Dendritic cell treated with granulocyte-macrophage colony-stimulating factor and Interleukin-4, amounts not matched to agents 40 ng/mL and 50 ng/mL, for 4 days (primary cell): ENCODE measurements at regions not wholly inside any gene's neighbourhood (a gene's known extent, or its start where the extent isn't known, plus 50 kb on each side); places are given as distances from the start of the nearest gene placed in this dataset.

Source experiments
- H3K27ac Mint-ChIP-seq: one replicate; pipeline ENCODE4 v1.8.0; 2022; ENCODE audit warnings: mild to moderate bottlenecking, mixed read lengths
- H3K27me3 Mint-ChIP-seq: one replicate; pipeline ENCODE4 v1.8.0; 2022; ENCODE audit warnings: mild to moderate bottlenecking, mixed read lengths
- H3K36me3 Mint-ChIP-seq: one replicate; pipeline ENCODE4 v1.8.0; 2022; ENCODE audit warnings: low read depth, mixed read lengths
- H3K4me1 Mint-ChIP-seq: one replicate; pipeline ENCODE4 v1.8.0; 2022; ENCODE audit warnings: low read depth, mixed read lengths
- H3K4me3 Mint-ChIP-seq: one replicate; pipeline ENCODE4 v1.8.0; 2022; ENCODE audit warnings: mild to moderate bottlenecking, moderate library complexity, mixed read lengths
- H3K9me3 Mint-ChIP-seq: one replicate; pipeline ENCODE4 v1.8.0; 2022; ENCODE audit warnings: mixed read lengths
- intact Hi-C: fragments of 100-400 bp; cut with micrococcal nuclease; formaldehyde crosslinking; loops from one replicate; pipeline ENCODE4 v1.15.0; 2022

DNA sequence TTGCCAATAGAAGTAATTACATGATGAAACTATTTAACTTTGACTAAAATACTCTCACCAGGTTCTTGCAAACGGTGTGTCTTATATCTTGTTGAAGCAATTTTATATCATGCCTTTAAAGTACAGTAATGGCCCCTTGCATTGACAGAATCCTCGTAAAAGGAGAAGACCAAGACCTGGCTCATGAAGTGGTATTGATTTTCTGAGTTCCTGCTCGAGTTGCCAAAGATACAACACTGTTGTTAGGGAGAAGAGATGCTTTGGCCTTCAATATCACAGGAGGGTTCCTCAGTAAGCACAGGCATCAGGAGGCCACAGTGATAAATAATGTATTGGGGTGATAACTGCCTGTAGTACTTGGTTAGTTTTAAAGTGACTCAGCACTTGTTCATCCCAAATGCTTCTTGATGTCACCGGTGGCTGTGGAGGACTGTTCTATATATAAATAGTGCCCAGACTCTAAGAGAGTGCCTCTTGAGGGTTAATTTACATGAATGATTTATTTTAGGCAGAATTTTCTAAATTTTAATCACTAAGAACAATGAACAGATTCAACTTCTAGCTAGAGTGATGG is 571.7 kb upstream of the FANCL start:
- Mint-ChIP-seq H3K4me3 (no peak overlapping the region), H3K36me3 (no peaks in the 10 kb centered on the region), H3K27me3 (no peaks in the 10 kb centered on the region), H3K4me1 (no peaks in the 10 kb centered on the region), H3K9me3 (no peaks in the 10 kb centered on the region), H3K27ac (no peak overlapping the region)
- intact Hi-C loops: no loop called here

DNA sequence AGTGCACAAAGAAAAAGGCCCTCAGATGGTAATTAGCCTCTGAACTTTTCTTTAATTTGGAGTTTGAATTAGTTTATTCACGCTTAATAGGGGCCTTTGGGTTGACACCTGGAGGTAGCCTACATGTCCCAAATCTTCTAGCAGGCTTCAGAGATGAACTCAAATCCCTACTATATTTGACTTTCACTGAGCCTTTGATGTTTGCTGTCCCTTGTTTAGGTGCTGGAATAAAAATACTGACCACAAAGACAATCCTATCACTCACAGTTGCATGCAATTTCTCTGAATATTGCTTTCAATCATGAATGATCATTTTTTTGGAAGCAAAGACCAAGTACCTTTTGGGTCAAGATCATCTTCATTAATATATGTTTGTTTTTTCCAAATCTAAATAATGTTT is 564.0 kb upstream of the FANCL start:
- Mint-ChIP-seq H3K27ac (no peak overlapping the region), H3K4me3 (no peak overlapping the region), H3K36me3 (no peaks in the 10 kb centered on the region), H3K27me3 (no peaks in the 10 kb centered on the region), H3K4me1 (peaks cover 5% of the 10 kb centered on the region), H3K9me3 (no peaks in the 10 kb centered on the region)
- intact Hi-C loops: no loop called here

DNA sequence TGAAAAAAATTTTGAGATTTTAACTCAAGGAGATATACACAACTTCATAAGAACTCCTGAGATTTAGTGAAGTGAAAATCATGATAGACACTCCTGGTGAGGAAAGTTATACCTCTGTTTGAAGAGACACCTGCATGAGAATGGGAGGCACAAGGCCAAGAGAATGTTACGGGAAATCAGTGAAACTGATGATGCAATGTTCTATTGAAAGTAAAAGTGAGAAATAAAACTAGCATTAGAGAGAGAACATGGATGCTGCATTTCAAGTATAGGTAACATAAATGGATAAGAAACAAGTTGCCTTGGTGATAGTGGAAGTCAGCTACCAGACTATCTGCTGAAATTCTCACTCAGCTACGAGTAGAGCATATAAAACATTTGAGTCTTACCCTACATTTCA is 562.1 kb upstream of the FANCL start:
- Mint-ChIP-seq H3K4me3 (no peak overlapping the region), H3K9me3 (no peaks in the 10 kb centered on the region), H3K4me1 (peaks cover 14% of the 10 kb centered on the region), H3K27ac (no peak overlapping the region), H3K36me3 (no peaks in the 10 kb centered on the region), H3K27me3 (no peaks in the 10 kb centered on the region)
- intact Hi-C loops: no loop called here

DNA sequence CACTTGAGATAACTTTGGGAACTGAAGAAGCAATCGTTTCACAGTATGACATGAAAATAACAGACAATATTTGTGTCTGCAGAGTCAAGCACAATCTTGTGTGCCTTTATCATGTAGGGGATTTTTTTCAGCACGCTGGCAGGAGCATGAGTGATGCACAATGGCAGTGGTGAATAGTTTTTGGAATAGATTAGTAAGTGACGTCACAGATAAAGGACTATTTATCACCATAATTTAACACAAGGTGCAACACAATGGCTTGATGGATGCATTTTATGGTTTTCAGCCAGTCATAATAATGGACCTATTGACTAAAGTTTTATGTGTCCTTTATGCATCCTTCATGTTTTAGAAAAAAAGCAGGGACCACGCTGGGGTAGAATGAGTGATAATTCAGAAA is 559.8 kb upstream of the FANCL start:
- Mint-ChIP-seq H3K4me1 (peaks cover 14% of the 10 kb centered on the region), H3K36me3 (no peaks in the 10 kb centered on the region), H3K9me3 (no peaks in the 10 kb centered on the region), H3K4me3 (no peak overlapping the region), H3K27me3 (no peaks in the 10 kb centered on the region), H3K27ac (no peak overlapping the region)
- intact Hi-C loops: no loop called here

DNA sequence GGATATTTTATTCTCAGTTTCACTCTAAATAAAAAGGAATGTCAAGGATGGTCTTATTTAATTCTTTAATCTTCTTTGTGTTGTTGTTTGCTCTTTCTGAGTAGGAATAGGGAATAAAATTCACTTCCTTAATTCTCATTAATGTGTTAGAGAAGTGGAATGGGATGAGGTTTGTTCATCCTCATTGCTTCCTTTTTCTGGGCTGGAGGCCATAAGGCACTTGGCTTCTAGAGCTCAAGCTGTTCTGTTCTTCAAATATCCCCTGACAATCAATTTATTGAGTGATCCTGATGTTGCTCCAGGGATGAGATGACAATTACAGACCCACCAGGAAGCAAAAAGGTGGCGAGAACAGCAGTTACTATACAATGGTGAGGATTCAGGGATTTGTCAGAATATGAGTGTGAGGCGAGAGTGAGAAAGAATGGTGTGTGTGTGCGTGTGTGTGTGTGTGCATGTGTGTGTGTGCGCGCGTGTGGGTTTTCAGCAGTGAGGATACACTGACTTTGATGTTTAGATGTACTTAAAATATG is 557.6 kb upstream of the FANCL start:
- no peaks in the 10 kb centered on the region for H3K27me3 Mint-ChIP-seq
- peaks cover 14% of the 10 kb centered on the region for H3K4me1 Mint-ChIP-seq
- H3K4me3 Mint-ChIP-seq: no peak overlapping the region
- intact Hi-C loops: no loop called here
- no peaks in the 10 kb centered on the region for H3K36me3 Mint-ChIP-seq
- no peak overlapping the region for H3K27ac Mint-ChIP-seq
- H3K9me3 Mint-ChIP-seq: no peaks in the 10 kb centered on the region

DNA sequence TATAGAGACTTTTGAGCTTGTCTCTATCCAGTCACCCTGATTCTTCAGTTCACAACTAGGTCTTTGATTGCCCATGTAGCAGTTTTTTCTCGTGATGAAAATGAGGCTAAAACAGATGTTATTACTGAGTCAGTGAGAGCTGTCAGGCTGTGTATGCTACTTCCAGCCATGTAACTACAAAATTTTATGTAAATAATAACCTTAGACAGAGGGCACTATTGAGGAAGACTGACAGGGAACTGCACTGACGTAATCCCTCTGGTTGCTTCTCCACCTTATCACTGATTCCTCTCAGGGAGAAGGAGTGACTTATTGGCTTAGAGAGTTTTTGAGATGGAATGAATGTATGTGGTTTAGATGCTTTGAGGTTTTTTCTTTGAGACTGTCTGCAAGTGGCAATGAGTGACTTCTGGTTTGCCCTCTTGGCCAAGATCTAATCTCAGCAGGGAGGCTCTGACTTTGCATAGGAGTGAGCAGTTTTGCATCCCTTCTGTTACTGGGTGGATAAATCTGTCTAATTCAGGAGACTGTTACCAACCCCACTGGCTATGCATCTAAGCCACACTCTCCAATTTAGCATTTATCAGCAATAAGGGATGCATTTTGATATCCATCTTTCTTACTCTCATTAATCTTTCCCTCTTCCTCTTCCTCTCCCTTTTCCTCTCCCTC is 555.2 kb upstream of the FANCL start:
- H3K27me3 Mint-ChIP-seq: peaks cover 2% of the 10 kb centered on the region
- H3K4me1 Mint-ChIP-seq: peaks cover 9% of the 10 kb centered on the region
- H3K36me3 Mint-ChIP-seq: no peaks in the 10 kb centered on the region
- no peak overlapping the region for H3K4me3 Mint-ChIP-seq
- H3K9me3 Mint-ChIP-seq: no peaks in the 10 kb centered on the region
- intact Hi-C loops: no loop called here
- H3K27ac Mint-ChIP-seq: no peak overlapping the region

DNA sequence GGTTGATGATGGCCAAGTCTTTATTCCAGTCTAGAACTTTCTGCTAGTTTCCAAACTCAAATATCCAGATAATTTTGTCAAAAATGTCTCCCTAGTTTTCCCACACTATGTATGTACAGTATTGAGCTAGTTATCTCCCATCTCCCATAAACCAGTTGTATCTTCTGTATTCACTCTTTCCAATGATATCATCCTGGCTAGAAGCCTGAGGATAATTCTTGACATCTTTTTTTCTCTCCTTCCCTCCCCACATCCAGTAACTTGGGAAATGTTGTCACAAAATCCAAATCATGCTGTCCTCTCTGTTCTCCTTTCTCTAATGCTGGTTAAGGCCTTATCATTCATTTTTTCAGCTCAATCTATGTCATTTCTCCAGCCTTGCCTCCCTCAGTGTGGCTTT is 553.8 kb upstream of the FANCL start:
- Mint-ChIP-seq H3K27me3 (peaks cover 2% of the 10 kb centered on the region), H3K36me3 (no peaks in the 10 kb centered on the region), H3K9me3 (no peaks in the 10 kb centered on the region), H3K4me3 (no peak overlapping the region), H3K27ac (no peak overlapping the region), H3K4me1 (peaks cover 9% of the 10 kb centered on the region)
- intact Hi-C loops: no loop called here

DNA sequence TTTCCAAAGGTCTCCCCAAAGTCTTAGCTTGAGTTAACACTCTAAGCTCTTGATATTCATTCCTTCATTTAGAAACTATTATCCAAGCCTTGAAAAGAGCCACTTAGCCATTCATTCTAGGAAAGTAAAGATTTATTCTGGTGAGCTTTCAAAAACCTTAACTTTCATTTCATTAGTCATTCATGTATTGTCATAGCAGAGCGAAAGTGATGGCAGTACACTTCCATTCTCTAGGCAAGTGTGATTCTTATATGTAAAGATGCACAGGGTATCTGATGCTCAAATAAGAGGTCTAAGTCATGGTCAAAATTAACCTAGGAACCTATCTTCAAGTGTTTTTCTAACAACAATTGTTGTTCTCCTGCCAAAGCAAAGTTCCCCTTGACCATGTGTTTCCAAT is 553.0 kb upstream of the FANCL start:
- no peaks in the 10 kb centered on the region for H3K9me3 Mint-ChIP-seq
- peaks cover 8% of the 10 kb centered on the region for H3K4me1 Mint-ChIP-seq
- no peak overlapping the region for H3K27ac Mint-ChIP-seq
- peaks cover 2% of the 10 kb centered on the region for H3K27me3 Mint-ChIP-seq
- no peaks in the 10 kb centered on the region for H3K36me3 Mint-ChIP-seq
- intact Hi-C loops: no loop called here
- no peak overlapping the region for H3K4me3 Mint-ChIP-seq

DNA sequence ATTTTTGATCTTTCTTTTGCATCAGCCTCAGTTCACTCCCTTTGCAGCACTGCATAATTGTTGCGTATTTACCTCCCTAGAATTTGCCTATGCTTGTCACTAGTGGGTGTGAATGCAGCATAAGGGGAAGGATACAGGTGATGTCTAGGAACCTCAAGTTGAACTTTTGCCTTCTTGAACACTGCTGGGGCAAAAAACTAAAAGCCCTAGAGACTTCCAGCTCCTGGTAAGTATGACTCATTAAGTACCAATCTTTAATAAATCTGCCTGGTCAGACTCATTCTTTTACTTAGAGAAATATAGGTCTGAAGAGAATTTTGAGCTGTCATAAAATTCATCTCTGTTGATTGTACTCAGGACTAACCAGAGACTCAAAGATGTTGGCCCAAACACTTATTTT is 547.3 kb upstream of the FANCL start:
- Mint-ChIP-seq H3K4me1 (peaks cover 3% of the 10 kb centered on the region), H3K9me3 (no peaks in the 10 kb centered on the region), H3K27ac (no peak overlapping the region), H3K4me3 (no peak overlapping the region), H3K27me3 (peaks cover 2% of the 10 kb centered on the region), H3K36me3 (no peaks in the 10 kb centered on the region)
- intact Hi-C loops: no loop called here

DNA sequence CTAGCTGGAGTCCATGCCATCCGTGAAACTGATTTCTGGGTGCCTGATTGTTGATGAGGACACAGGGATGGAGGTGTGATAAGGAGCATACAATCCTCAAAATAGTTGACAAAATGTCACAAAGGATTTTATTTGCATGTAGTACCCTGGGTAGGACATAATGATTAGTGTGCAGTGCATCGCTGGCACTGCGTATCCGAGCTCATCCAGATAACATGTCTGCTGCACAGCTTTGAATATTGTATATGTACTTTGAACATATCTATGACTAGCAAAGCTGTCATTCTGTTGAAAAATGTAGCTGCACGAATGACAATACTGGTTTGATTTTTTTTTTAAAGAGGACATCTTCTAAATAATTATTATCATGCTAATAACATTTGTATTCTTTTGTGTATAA is 529.7 kb upstream of the FANCL start:
- H3K4me3 Mint-ChIP-seq: no peak overlapping the region
- H3K36me3 Mint-ChIP-seq: no peaks in the 10 kb centered on the region
- peaks cover 7% of the 10 kb centered on the region for H3K4me1 Mint-ChIP-seq
- intact Hi-C loops: no loop called here
- H3K27ac Mint-ChIP-seq: no peak overlapping the region
- H3K9me3 Mint-ChIP-seq: no peaks in the 10 kb centered on the region
- H3K27me3 Mint-ChIP-seq: peaks cover 2% of the 10 kb centered on the region

DNA sequence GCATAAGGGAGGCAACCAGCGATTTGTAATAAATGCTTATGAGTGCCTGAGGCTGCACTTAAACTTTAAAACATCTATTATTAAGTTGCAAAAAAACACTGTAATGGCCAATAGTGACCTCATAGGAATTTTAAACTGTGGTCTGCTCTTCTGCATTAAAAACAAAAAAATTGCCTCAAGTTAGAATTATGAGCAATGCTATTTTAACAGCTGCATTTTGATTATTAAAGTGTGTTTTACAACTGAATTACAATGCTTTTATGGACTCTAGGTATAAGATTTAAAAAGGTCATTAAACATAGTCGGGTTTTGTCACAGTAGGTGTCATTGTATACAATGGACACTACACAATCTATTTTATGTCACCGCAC is 528.7 kb upstream of the FANCL start:
- H3K36me3 Mint-ChIP-seq: no peaks in the 10 kb centered on the region
- no peaks in the 10 kb centered on the region for H3K4me1 Mint-ChIP-seq
- H3K27me3 Mint-ChIP-seq: peaks cover 2% of the 10 kb centered on the region
- H3K9me3 Mint-ChIP-seq: no peaks in the 10 kb centered on the region
- no peak overlapping the region for H3K4me3 Mint-ChIP-seq
- no peak overlapping the region for H3K27ac Mint-ChIP-seq
- intact Hi-C loops: loop anchor here (10.0 kb wide), 3 partner anchors 195 to 1785 kb away; partner anchors contain the start of gene BCL11A

DNA sequence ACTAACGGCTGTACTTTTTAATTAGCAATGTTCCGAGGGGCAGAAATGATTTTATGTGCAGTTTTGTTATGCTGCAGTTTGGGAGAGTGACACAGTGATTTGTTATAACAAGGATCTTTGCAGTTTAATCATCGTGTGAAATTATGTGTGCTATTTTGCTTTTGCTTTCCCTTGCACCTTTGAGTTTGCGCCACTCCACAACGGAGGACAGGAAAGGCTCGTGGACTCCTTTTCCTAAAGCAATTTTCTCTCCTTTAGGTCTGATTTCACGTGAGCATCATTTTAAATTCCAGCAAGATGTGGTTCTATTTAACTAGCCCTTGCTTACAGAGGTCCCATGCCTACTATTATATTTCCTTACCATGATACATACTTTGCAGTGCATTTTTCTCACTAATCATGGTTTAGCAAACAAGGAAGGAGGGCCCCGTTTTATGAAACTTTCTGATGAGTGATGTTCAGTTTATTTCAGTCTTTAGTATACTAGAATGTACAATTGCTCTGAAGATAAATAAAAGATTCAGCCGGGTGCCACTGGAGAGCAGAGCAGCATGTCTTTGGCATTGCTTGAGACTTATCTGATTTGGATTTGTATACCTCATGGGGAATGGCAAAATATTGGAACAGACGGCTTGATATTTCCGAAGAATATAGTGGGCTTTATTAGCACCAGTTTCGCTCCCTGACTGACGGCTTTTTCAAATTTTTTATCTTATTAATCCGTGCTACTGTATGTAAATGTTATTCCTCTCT is 528.2 kb upstream of the FANCL start:
- no peak overlapping the region for H3K4me3 Mint-ChIP-seq
- no peaks in the 10 kb centered on the region for H3K36me3 Mint-ChIP-seq
- no peak overlapping the region for H3K27ac Mint-ChIP-seq
- no peaks in the 10 kb centered on the region for H3K9me3 Mint-ChIP-seq
- peaks cover 2% of the 10 kb centered on the region for H3K27me3 Mint-ChIP-seq
- intact Hi-C loops: loop anchor here (10.0 kb wide), 3 partner anchors 194 to 1786 kb away; partner anchors contain the start of gene BCL11A
- H3K4me1 Mint-ChIP-seq: peaks cover 5% of the 10 kb centered on the region

DNA sequence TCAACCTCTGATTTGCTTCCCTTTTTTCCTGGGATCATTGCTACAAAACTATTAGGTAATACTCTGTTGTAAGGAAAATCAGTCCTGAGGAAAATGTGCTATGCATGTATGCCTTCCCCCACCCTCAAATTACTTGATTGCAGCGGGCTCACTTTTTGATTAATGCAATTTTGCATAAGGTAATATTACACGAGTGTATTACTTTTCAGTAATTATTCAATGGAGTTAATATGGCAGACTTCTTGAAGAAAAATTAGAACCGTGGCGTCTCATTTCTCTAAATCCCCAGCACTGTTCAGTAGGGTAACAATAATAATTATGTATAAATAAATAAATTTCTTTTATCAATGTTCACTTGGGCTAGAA is 527.6 kb upstream of the FANCL start:
- no peak overlapping the region for H3K4me3 Mint-ChIP-seq
- intact Hi-C loops: loop anchor here (10.0 kb wide), 3 partner anchors 194 to 1786 kb away; partner anchors contain the start of gene BCL11A
- no peaks in the 10 kb centered on the region for H3K9me3 Mint-ChIP-seq
- peaks cover 2% of the 10 kb centered on the region for H3K27me3 Mint-ChIP-seq
- no peak overlapping the region for H3K27ac Mint-ChIP-seq
- peaks cover 6% of the 10 kb centered on the region for H3K4me1 Mint-ChIP-seq
- no peaks in the 10 kb centered on the region for H3K36me3 Mint-ChIP-seq
